Mesothelial cell of epicardium (in vitro differentiated cells): ENCODE measurements at regions not wholly inside any gene's neighbourhood (a gene's known extent, or its start where the extent isn't known, plus 50 kb on each side); places are given as distances from the start of the nearest gene placed in this dataset.

Source experiments
- DNase-seq, 2 experiments: peaks; one replicate each; pipeline ENCODE4 v3.0.0; 2021; ENCODE audit warnings: low spot score in 2 of 2; ENCODE audit not compliant: unreplicated experiment in 2 of 2
- H3K27ac Mint-ChIP-seq: 2 replicates; pipeline ENCODE4 v1.8.0; 2021; ENCODE audit warnings: mixed read lengths
- H3K27me3 Mint-ChIP-seq: 2 replicates; pipeline ENCODE4 v1.8.0; 2021; ENCODE audit warnings: low read depth, mixed read lengths
- H3K36me3 Mint-ChIP-seq: 2 replicates; pipeline ENCODE4 v1.8.0; 2021; ENCODE audit warnings: mixed read lengths
- H3K4me1 Mint-ChIP-seq: 2 replicates; pipeline ENCODE4 v1.8.0; 2021; ENCODE audit warnings: mixed read lengths
- H3K4me3 Mint-ChIP-seq: 2 replicates; pipeline ENCODE4 v1.8.0; 2021; ENCODE audit warnings: mild to moderate bottlenecking, moderate library complexity, mixed read lengths
- H3K9me3 Mint-ChIP-seq: 2 replicates; pipeline ENCODE4 v1.8.0; 2021; ENCODE audit warnings: mixed read lengths
- TF ChIP-seq, protein P1 (sequence below): fragments of 200-600 bp; sonication (generic); IDR thresholded peaks from one replicate; pipeline ENCODE4 v1.5.0; 2021; ENCODE audit warnings: antibody characterized with exemption; ENCODE audit not compliant: unreplicated experiment

DNA sequence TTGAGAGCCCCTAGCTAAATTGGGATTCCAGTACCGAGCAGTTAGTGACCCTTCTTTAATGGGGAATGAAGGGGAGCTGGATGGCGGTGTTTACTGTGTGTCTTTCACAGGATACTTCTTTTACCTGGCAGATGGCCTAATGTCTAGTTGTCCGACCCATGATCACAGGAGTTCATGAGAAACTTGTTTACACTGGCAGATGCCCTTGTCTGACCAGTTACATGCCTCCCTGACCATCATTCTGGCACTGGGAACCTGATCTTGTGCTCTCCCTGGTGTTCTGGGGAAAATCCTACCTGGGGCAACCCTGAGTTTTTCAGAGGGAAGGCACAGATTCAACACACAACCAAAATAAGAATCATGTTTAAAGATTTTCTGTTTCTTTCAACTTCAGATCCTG lies 120.1 kb upstream of the SLC13A1 start:
- no peaks in the 10 kb centered on the region for H3K27me3 Mint-ChIP-seq
- no peaks in the 10 kb centered on the region for H3K36me3 Mint-ChIP-seq
- no peak overlapping the region for H3K27ac Mint-ChIP-seq
- no peak for DNase-seq
- H3K4me3 Mint-ChIP-seq: no peak overlapping the region
- TF ChIP-seq, protein P1, sequence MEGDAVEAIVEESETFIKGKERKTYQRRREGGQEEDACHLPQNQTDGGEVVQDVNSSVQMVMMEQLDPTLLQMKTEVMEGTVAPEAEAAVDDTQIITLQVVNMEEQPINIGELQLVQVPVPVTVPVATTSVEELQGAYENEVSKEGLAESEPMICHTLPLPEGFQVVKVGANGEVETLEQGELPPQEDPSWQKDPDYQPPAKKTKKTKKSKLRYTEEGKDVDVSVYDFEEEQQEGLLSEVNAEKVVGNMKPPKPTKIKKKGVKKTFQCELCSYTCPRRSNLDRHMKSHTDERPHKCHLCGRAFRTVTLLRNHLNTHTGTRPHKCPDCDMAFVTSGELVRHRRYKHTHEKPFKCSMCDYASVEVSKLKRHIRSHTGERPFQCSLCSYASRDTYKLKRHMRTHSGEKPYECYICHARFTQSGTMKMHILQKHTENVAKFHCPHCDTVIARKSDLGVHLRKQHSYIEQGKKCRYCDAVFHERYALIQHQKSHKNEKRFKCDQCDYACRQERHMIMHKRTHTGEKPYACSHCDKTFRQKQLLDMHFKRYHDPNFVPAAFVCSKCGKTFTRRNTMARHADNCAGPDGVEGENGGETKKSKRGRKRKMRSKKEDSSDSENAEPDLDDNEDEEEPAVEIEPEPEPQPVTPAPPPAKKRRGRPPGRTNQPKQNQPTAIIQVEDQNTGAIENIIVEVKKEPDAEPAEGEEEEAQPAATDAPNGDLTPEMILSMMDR: no peak
- no peaks in the 10 kb centered on the region for H3K4me1 Mint-ChIP-seq
- peaks cover 28% of the 10 kb centered on the region for H3K9me3 Mint-ChIP-seq

DNA sequence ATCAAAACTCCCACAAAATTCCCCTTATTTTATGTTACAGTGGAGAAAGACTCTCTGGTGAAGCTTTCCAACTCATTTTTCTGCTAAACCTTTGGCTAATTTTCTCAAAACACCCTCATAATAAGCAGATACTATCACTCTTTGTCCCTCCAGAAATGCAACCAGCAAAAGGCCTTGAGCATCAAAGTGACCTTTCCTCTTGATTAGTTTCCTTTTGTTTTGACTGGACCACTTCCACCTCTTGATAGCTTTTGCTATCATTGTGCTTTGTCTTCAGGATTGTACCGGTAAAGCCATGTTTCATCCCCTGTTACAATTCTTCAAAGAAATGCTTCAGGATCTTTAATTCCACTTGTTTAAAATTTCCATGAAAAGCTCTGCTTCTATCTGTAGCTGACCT lies 115.1 kb upstream of the SLC13A1 start:
- H3K27me3 Mint-ChIP-seq: no peaks in the 10 kb centered on the region
- H3K4me3 Mint-ChIP-seq: no peak overlapping the region
- no peaks in the 10 kb centered on the region for H3K9me3 Mint-ChIP-seq
- no peak for DNase-seq
- no peak overlapping the region for H3K27ac Mint-ChIP-seq
- TF ChIP-seq, protein P1: no peak
- H3K4me1 Mint-ChIP-seq: no peaks in the 10 kb centered on the region
- H3K36me3 Mint-ChIP-seq: no peaks in the 10 kb centered on the region

DNA sequence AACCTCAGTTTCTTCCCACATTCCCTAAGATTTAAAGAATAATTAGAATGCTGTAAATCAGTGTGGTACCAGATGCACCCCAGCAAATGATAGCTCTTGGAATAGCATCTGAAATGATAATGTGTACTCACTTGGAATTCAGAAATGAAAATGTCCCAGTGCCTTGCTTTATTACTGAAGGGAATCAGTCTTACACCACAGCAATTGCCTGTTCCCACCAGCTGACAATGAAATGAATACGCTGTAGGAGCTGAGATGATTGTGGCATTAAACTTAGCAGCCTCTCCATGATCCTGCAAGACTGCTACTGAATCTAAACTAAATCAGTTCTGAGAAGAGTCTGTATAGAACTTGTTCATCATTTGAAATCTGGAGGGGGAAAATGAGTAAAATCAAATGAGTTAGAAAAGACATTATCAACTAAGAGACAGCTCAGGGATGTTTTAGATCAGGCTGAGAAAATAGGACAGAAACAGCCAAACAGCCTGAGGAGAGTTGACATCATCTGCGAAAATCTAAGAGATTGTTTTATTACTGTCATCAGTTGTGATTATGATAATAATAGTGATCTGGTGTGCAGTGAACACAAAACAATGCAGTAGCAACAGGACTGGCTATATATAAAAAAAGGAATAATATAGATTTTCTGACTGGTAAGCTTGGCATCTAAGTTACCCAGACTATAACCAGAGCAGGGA lies 108.6 kb upstream of the SLC13A1 start:
- no peak overlapping the region for H3K4me3 Mint-ChIP-seq
- no peak overlapping the region for H3K27ac Mint-ChIP-seq
- TF ChIP-seq, protein P1: no peak
- DNase-seq: no peak
- H3K9me3 Mint-ChIP-seq: peaks cover 5% of the 10 kb centered on the region
- no peaks in the 10 kb centered on the region for H3K4me1 Mint-ChIP-seq
- H3K27me3 Mint-ChIP-seq: no peaks in the 10 kb centered on the region
- no peaks in the 10 kb centered on the region for H3K36me3 Mint-ChIP-seq

DNA sequence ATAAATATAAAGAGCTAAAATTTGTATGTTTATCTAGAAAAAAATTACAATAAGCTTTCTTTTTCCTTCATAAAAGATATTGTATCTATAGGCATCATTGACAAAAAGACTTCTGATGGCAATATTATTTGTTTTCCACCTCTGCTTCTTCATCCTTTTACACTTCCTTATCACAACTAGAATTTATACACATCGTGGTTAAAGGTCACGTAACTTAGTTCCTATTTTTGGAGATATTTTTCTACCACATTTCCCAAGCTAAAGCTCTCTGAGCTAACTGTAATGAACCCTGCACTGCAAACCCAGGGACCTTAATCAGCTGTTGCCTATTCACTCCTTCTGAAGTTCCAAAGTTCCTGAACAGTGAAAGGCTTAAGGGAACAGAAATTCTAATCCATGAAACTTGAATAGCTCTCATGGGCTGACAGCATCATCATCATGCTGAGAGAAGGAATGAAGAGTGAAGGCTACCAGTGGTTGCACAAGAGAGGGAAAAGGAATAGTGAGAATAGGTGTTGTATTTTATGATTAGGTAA lies 106.1 kb upstream of the SLC13A1 start:
- no peak overlapping the region for H3K27ac Mint-ChIP-seq
- no peaks in the 10 kb centered on the region for H3K4me1 Mint-ChIP-seq
- H3K27me3 Mint-ChIP-seq: no peaks in the 10 kb centered on the region
- TF ChIP-seq, protein P1: no peak
- DNase-seq: no peak
- no peaks in the 10 kb centered on the region for H3K36me3 Mint-ChIP-seq
- H3K9me3 Mint-ChIP-seq: peaks cover 29% of the 10 kb centered on the region
- no peak overlapping the region for H3K4me3 Mint-ChIP-seq

DNA sequence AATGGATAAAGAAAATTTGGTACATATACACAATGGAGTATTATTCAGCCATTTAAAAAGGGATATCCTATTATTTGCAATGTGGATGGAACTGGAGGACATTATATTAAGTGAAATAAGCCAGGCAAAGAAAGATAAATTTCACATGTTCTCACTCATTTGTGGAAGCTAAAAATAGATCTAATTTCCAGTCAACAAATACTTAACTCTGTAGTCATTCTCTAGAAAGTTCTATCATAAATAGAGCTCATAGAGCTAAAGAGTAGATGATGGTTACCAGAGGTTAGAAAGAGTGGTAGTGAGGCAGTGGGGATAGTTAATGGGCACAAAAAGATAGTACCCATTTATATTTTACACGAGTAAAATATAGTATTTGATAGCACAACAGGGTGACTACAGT lies 104.2 kb upstream of the SLC13A1 start:
- Mint-ChIP-seq H3K27me3 (no peaks in the 10 kb centered on the region), H3K36me3 (no peaks in the 10 kb centered on the region), H3K4me1 (no peaks in the 10 kb centered on the region), H3K27ac (no peak overlapping the region), H3K4me3 (no peak overlapping the region), H3K9me3 (peaks cover 42% of the 10 kb centered on the region)
- no peak for DNase-seq
- TF ChIP-seq, protein P1: no peak
